Spleen (tissue), 11 donors: ENCODE measurements at regions not wholly inside any gene's neighbourhood (a gene's known extent, or its start where the extent isn't known, plus 50 kb on each side); places are given as distances from the start of the nearest gene placed in this dataset.
A peak's percentile ranks its signal among the peaks of the same experiment; 100 is the strongest.

ENCODE experiments used
- DNase-seq: peaks from one replicate; pipeline ENCODE4 v3.0.0-alpha.2; 2020
- H3K27ac ChIP-seq, 8 donors: fragments of 200-600 bp; sonication (generic) in 7 of 8; 1 replicate in 4 of 8; 2 replicates in 4 of 8; pipeline versions ENCODE4 v1.5.0 to v1.8.0; 2016 to 2021; ENCODE audit warnings: inconsistent platforms in 4 of 8, mild to moderate bottlenecking in 4 of 8, moderate library complexity in 1 of 8
- H3K27me3 ChIP-seq, 7 donors: fragments of 200-600 bp; sonication (generic) in 6 of 7; replicated peaks in 1 of 7; 1 replicate in 4 of 7; 2 replicates in 3 of 7; pipeline versions ENCODE4 v1.5.0 to v1.8.0; 2016 to 2021; ENCODE audit warnings: inconsistent platforms in 3 of 7, mild to moderate bottlenecking in 1 of 7
- H3K36me3 ChIP-seq, 6 donors: fragments of 200-600 bp; sonication (generic) in 5 of 6; 1 replicate in 4 of 6; 2 replicates in 2 of 6; pipeline versions ENCODE4 v1.5.0 to v1.8.0; 2016 to 2021; ENCODE audit warnings: inconsistent platforms in 2 of 6
- H3K4me1 ChIP-seq, 6 donors: fragments of 200-600 bp; sonication (generic) in 5 of 6; 1 replicate in 3 of 6; 2 replicates in 3 of 6; pipeline versions ENCODE4 v1.5.0 to v1.8.0; 2016 to 2021; ENCODE audit warnings: inconsistent platforms in 3 of 6
- H3K4me3 ChIP-seq, 8 donors: fragments of 200-600 bp; sonication (generic) in 7 of 8; 1 replicate in 4 of 8; 2 replicates in 4 of 8; pipeline versions ENCODE4 v1.5.0 to v1.8.0; 2016 to 2021; ENCODE audit warnings: inconsistent platforms in 4 of 8, mild to moderate bottlenecking in 4 of 8, moderate library complexity in 2 of 8
- H3K9me3 ChIP-seq, 8 donors: fragments of 200-600 bp; sonication (generic) in 7 of 8; 1 replicate in 4 of 8; 2 replicates in 4 of 8; pipeline versions ENCODE4 v1.5.0 to v1.8.0; 2016 to 2021; ENCODE audit warnings: inconsistent platforms in 4 of 8
- CTCF ChIP-seq, 11 experiments: fragments of 200-600 bp in 7 of 11; fragments of 450-650 bp in 4 of 11; sonication (generic) in 4 of 11; IDR thresholded peaks in 8 of 11; conservative IDR thresholded peaks in 3 of 11; 1 replicate in 7 of 11; 2 replicates in 4 of 11; pipeline versions ENCODE4 v1.4.0 to v1.8.0; 2016 to 2021; ENCODE audit warnings: antibody characterized with exemption in 11 of 11, inconsistent platforms in 4 of 11, mild to moderate bottlenecking in 1 of 11
- POLR2A ChIP-seq, 3 donors: fragments of 450-650 bp; IDR thresholded peaks; one replicate each; pipeline ENCODE4 v1.5.1; 2017; ENCODE audit warnings: antibody characterized with exemption in 3 of 3, mild to moderate bottlenecking in 1 of 3
- POLR2AphosphoS5 ChIP-seq, 3 donors: sonication (generic); formaldehyde crosslinking; IDR thresholded peaks; one replicate each; pipeline ENCODE4 v1.5.1; 2017; ENCODE audit warnings: antibody characterized with exemption in 3 of 3
- WGBS, 5 donors: extraction: QIAGEN DNeasy Blood & Tissue Kit in 3 of 5; methylation state at CpG; one replicate each; pipeline versions ENCODE4 v1.1.5 to v1.1.7; 2013 to 2018; 5-methylcytosine and 5-hydroxymethylcytosine counted together
- intact Hi-C: fragments of 100-400 bp; cut with DNase I; formaldehyde crosslinking; loops from one replicate; pipeline ENCODE4 v1.15.0; 2023; ENCODE audit warnings: low total_unique reads
- donor health status: healthy with polysubstance abuse.
- donor health status: DM: no; HTN: no; CAD: no; lungs with moderate emphysema.
- donor health status: DM: no; HTN: no; CAD: no.
- donor health status: Bipolar disorder and iron deficiency.
- donor health status: healthy.
- donor health status: DM: no; HTN: no; CAD: no.
- donor health status: DM: yes; HTN: yes; CAD: no.

GRCh38 chr12:30863839-30864238 is 62.7 kb upstream of the TSPAN11 start:
- Histone ChIP-seq H3K9me3 (peaks cover 0 to 25% (median 16%) of the 10 kb centered on the region in 8 donors), H3K36me3 (no peaks in the 10 kb centered on the region), H3K4me1 (no peaks in the 10 kb centered on the region), H3K4me3 (no peak overlapping the region), H3K27ac (peak overlapping the region in 1 of 8 donors; percentile 15), H3K27me3 (no peaks in the 10 kb centered on the region)
- TF ChIP-seq POLR2A (IDR thresholded peaks at IDR 0.05) (no peak), POLR2AphosphoS5 (IDR thresholded peaks at IDR 0.05) (no peak), CTCF (IDR thresholded peaks at IDR 0.05 in 8 of 11, conservative IDR thresholded peaks at IDR 0.05 in 3 of 11) (no peak)
- 63 to 82% (median 79%) methylated on average over 2 of the region's 2 CpGs for WGBS, 5 donors
- intact Hi-C loops = no loop called here
- no peak for DNase-seq

GRCh38 chr12:30862486-30862885 is 64.1 kb upstream of the TSPAN11 start:
- 70 to 91% (median 84%) methylated on average over 5 of the region's 5 CpGs for WGBS, 5 donors
- no peaks in the 10 kb centered on the region for H3K27me3 ChIP-seq
- H3K4me3 ChIP-seq = no peak overlapping the region
- H3K9me3 ChIP-seq = peaks cover 0 to 19% (median 11%) of the 10 kb centered on the region in 8 donors
- no peak overlapping the region for H3K27ac ChIP-seq
- H3K36me3 ChIP-seq = no peaks in the 10 kb centered on the region
- intact Hi-C loops = no loop called here
- TF ChIP-seq CTCF (IDR thresholded peaks at IDR 0.05 in 8 of 11, conservative IDR thresholded peaks at IDR 0.05 in 3 of 11) = no peak
- no peak for TF ChIP-seq POLR2A (IDR thresholded peaks at IDR 0.05)
- TF ChIP-seq POLR2AphosphoS5 (IDR thresholded peaks at IDR 0.05) = no peak
- no peak for DNase-seq
- no peaks in the 10 kb centered on the region for H3K4me1 ChIP-seq

- H3K36me3 ChIP-seq = no peaks in the 10 kb centered on the region
- TF ChIP-seq CTCF (IDR thresholded peaks at IDR 0.05 in 8 of 11, conservative IDR thresholded peaks at IDR 0.05 in 3 of 11) = no peak
- no peak for TF ChIP-seq POLR2AphosphoS5 (IDR thresholded peaks at IDR 0.05)
- no peak for TF ChIP-seq POLR2A (IDR thresholded peaks at IDR 0.05)
- DNase-seq = no peak
- no peak overlapping the region for H3K4me3 ChIP-seq
- H3K4me1 ChIP-seq = no peaks in the 10 kb centered on the region
- no peaks in the 10 kb centered on the region for H3K9me3 ChIP-seq
- no peaks in the 10 kb centered on the region for H3K27me3 ChIP-seq
- 78 to 100% (median 96%) methylated on average over 1 to 2 of the region's 2 CpGs for WGBS, 5 donors
- H3K27ac ChIP-seq = no peak overlapping the region
- intact Hi-C loops = no loop called here
Measured at GRCh38 chr12:30859226-30859625, 67.3 kb upstream of the TSPAN11 start.

GRCh38 chr12:30858471-30858870 is 68.1 kb upstream of the TSPAN11 start:
- Histone ChIP-seq H3K9me3 (no peaks in the 10 kb centered on the region), H3K4me3 (no peak overlapping the region), H3K4me1 (no peaks in the 10 kb centered on the region), H3K27ac (no peak overlapping the region), H3K27me3 (no peaks in the 10 kb centered on the region), H3K36me3 (no peaks in the 10 kb centered on the region)
- 72 to 87% (median 80%) methylated on average over 4 of the region's 4 CpGs for WGBS, 5 donors
- intact Hi-C loops = no loop called here
- TF ChIP-seq CTCF (IDR thresholded peaks at IDR 0.05 in 8 of 11, conservative IDR thresholded peaks at IDR 0.05 in 3 of 11) = no peak
- no peak for TF ChIP-seq POLR2A (IDR thresholded peaks at IDR 0.05)
- no peak for TF ChIP-seq POLR2AphosphoS5 (IDR thresholded peaks at IDR 0.05)
- no peak for DNase-seq
